Neural progenitor cell (in vitro differentiated cells): ENCODE measurements at regions not wholly inside any gene's neighbourhood (a gene's known extent, or its start where the extent isn't known, plus 50 kb on each side); places are given as distances from the start of the nearest gene placed in this dataset.

ENCODE experiments used
- DNase-seq: peaks from one replicate; pipeline ENCODE4 v3.0.0-alpha.2; 2016; ENCODE audit warnings: low spot score
- H2AFZ ChIP-seq: fragments of 200-600 bp; sonication (generic); replicated peaks from 2 replicates; pipeline ENCODE4 v1.6.1; 2016; ENCODE audit warnings: antibody characterized with exemption
- H3F3A ChIP-seq: fragments of 200-600 bp; sonication (generic); 2 replicates; pipeline ENCODE4 v1.6.1; 2016; ENCODE audit warnings: antibody characterized with exemption, low read depth
- H3K27ac ChIP-seq: fragments of 200-600 bp; sonication (generic); 2 replicates; pipeline ENCODE4 v1.5.1; 2016; ENCODE audit warnings: mild to moderate bottlenecking
- H3K27me3 ChIP-seq: fragments of 200-600 bp; sonication (generic); 2 replicates; pipeline ENCODE4 v1.6.1; 2016; ENCODE audit warnings: mild to moderate bottlenecking, moderate library complexity
- H3K36me3 ChIP-seq: fragments of 200-600 bp; sonication (generic); 2 replicates; pipeline ENCODE4 v1.5.1; 2016
- H3K4me1 ChIP-seq: fragments of 200-600 bp; sonication (generic); 2 replicates; pipeline ENCODE4 v1.6.1; 2016; ENCODE audit warnings: mixed run types
- H3K4me2 ChIP-seq: fragments of 200-600 bp; sonication (generic); 2 replicates; pipeline ENCODE4 v1.6.1; 2016
- H3K4me3 ChIP-seq: fragments of 200-600 bp; sonication (generic); 2 replicates; pipeline ENCODE4 v1.5.1; 2016
- H3K79me2 ChIP-seq: fragments of 200-600 bp; sonication (generic); 2 replicates; pipeline ENCODE4 v1.6.1; 2016; ENCODE audit warnings: low read depth
- H3K9ac ChIP-seq: fragments of 200-600 bp; sonication (generic); 2 replicates; pipeline ENCODE4 v1.6.1; 2016
- H3K9me3 ChIP-seq: fragments of 200-600 bp; sonication (generic); 2 replicates; pipeline ENCODE4 v1.5.1; 2016; ENCODE audit warnings: low read depth
- H4K20me1 ChIP-seq: fragments of 200-600 bp; sonication (generic); 2 replicates; pipeline ENCODE4 v1.6.1; 2016; ENCODE audit warnings: low read depth
- H3K27ac Mint-ChIP-seq: 3 replicates; pipeline ENCODE4 v1.8.0; 2021; ENCODE audit warnings: mixed read lengths
- H3K27me3 Mint-ChIP-seq: 2 replicates; pipeline ENCODE4 v1.8.0; 2022; ENCODE audit warnings: low read depth, mild to moderate bottlenecking, inconsistent platforms, moderate library complexity, mixed read lengths; ENCODE audit not compliant: insufficient read depth
- H3K36me3 Mint-ChIP-seq: 3 replicates; pipeline ENCODE4 v1.8.0; 2021; ENCODE audit warnings: mixed read lengths
- H3K4me1 Mint-ChIP-seq: 3 replicates; pipeline ENCODE4 v1.8.0; 2021; ENCODE audit warnings: mixed read lengths
- H3K4me3 Mint-ChIP-seq: 3 replicates; pipeline ENCODE4 v1.8.0; 2021; ENCODE audit warnings: mild to moderate bottlenecking, moderate library complexity, mixed read lengths
- H3K9me3 Mint-ChIP-seq: 3 replicates; pipeline ENCODE4 v1.8.0; 2020; ENCODE audit warnings: mixed read lengths
- CTCF ChIP-seq: fragments of 200-600 bp; sonication (generic); IDR thresholded peaks from 2 replicates; pipeline ENCODE4 v1.5.1; 2017; ENCODE audit warnings: antibody characterized with exemption, mild to moderate bottlenecking
- EZH2 ChIP-seq: fragments of 200-600 bp; sonication (generic); IDR thresholded peaks from 2 replicates; pipeline ENCODE4 v1.6.1; 2017; ENCODE audit warnings: antibody characterized with exemption, mild to moderate bottlenecking, moderate library complexity
- EZH2phosphoT487 ChIP-seq: fragments of 200-600 bp; sonication (generic); IDR thresholded peaks from 2 replicates; pipeline ENCODE4 v1.6.1; 2017; ENCODE audit warnings: antibody characterized with exemption

- H3K27ac Mint-ChIP-seq, result no peak overlapping the region
- peaks cover 6% of the 10 kb centered on the region for H3K9me3 Mint-ChIP-seq
Measured at GRCh38 chr4:184933311-184933710, 85.0 kb upstream of the HELT start.

GRCh38 chr4:184934184-184934583 is 84.1 kb upstream of the HELT start:
- no peaks in the 10 kb centered on the region for H3K27me3 ChIP-seq
- H3K27me3 Mint-ChIP-seq, result peaks cover 5% of the 10 kb centered on the region
- H3K36me3 Mint-ChIP-seq, result no peaks in the 10 kb centered on the region
- H3K4me3 ChIP-seq, result no peak overlapping the region
- DNase-seq, result no peak
- peaks cover 10% of the 10 kb centered on the region for H3K4me1 Mint-ChIP-seq
- H3F3A ChIP-seq, result no peaks in the 10 kb centered on the region
- H3K79me2 ChIP-seq, result no peaks in the 10 kb centered on the region
- no peaks in the 10 kb centered on the region for H3K9me3 ChIP-seq
- H3K9ac ChIP-seq, result no peak overlapping the region
- no peak overlapping the region for H3K4me3 Mint-ChIP-seq
- H3K4me2 ChIP-seq, result no peak overlapping the region
- H3K27ac ChIP-seq, result no peak overlapping the region
- peaks cover 2% of the 10 kb centered on the region for H3K9me3 Mint-ChIP-seq
- H4K20me1 ChIP-seq, result no peaks in the 10 kb centered on the region
- H3K27ac Mint-ChIP-seq, result no peak overlapping the region
- H3K36me3 ChIP-seq, result no peaks in the 10 kb centered on the region
- no peak overlapping the region for H2AFZ ChIP-seq
- TF ChIP-seq CTCF (no peak), EZH2 (no peak), EZH2phosphoT487 (no peak)
- H3K4me1 ChIP-seq, result peaks cover 8% of the 10 kb centered on the region

More at GRCh38 chr4:184933311-184933710, 85.0 kb upstream of the HELT start:
- H3K4me2 ChIP-seq, result no peak overlapping the region
- H3K4me1 Mint-ChIP-seq, result peaks cover 8% of the 10 kb centered on the region
- H2AFZ ChIP-seq, result no peak overlapping the region
- peaks cover 2% of the 10 kb centered on the region for H3K27me3 Mint-ChIP-seq
- H3K27ac ChIP-seq, result no peak overlapping the region
- peaks cover 8% of the 10 kb centered on the region for H3K4me1 ChIP-seq
- no peak overlapping the region for H3K4me3 ChIP-seq
- no peaks in the 10 kb centered on the region for H3K79me2 ChIP-seq
- no peaks in the 10 kb centered on the region for H3K27me3 ChIP-seq
- no peaks in the 10 kb centered on the region for H3F3A ChIP-seq
- no peak overlapping the region for H3K4me3 Mint-ChIP-seq
- H3K36me3 Mint-ChIP-seq, result peaks cover 2% of the 10 kb centered on the region
- no peak for DNase-seq
- TF ChIP-seq EZH2, result no peak
- no peak for TF ChIP-seq EZH2phosphoT487
- TF ChIP-seq CTCF, result no peak
- H4K20me1 ChIP-seq, result no peaks in the 10 kb centered on the region
- no peak overlapping the region for H3K9ac ChIP-seq
- H3K36me3 ChIP-seq, result no peaks in the 10 kb centered on the region
- no peaks in the 10 kb centered on the region for H3K9me3 ChIP-seq

GRCh38 chr4:184934961-184935360 is 83.3 kb upstream of the HELT start:
- no peaks in the 10 kb centered on the region for H3K9me3 ChIP-seq
- H3K4me1 ChIP-seq, result peaks cover 8% of the 10 kb centered on the region
- peaks cover 5% of the 10 kb centered on the region for H3K27me3 Mint-ChIP-seq
- no peak for DNase-seq
- H3K4me2 ChIP-seq, result no peak overlapping the region
- H3K9me3 Mint-ChIP-seq, result peaks cover 4% of the 10 kb centered on the region
- no peaks in the 10 kb centered on the region for H3K27me3 ChIP-seq
- H4K20me1 ChIP-seq, result no peaks in the 10 kb centered on the region
- no peak overlapping the region for H3K4me3 ChIP-seq
- H3K9ac ChIP-seq, result no peak overlapping the region
- no peaks in the 10 kb centered on the region for H3K79me2 ChIP-seq
- H3F3A ChIP-seq, result no peaks in the 10 kb centered on the region
- peaks cover 10% of the 10 kb centered on the region for H3K4me1 Mint-ChIP-seq
- TF ChIP-seq EZH2 (no peak), CTCF (no peak), EZH2phosphoT487 (no peak)
- H3K36me3 ChIP-seq, result no peaks in the 10 kb centered on the region
- no peak overlapping the region for H3K4me3 Mint-ChIP-seq
- H3K27ac Mint-ChIP-seq, result no peak overlapping the region
- no peak overlapping the region for H3K27ac ChIP-seq
- H3K36me3 Mint-ChIP-seq, result peaks cover 1% of the 10 kb centered on the region
- no peak overlapping the region for H2AFZ ChIP-seq

GRCh38 chr4:184936071-184936470 is 82.2 kb upstream of the HELT start:
- H3K9ac ChIP-seq, result no peak overlapping the region
- Mint-ChIP-seq H3K4me1 (peaks cover 10% of the 10 kb centered on the region), H3K27ac (no peak overlapping the region), H3K4me3 (no peak overlapping the region), H3K36me3 (peaks cover 3% of the 10 kb centered on the region), H3K27me3 (peaks cover 5% of the 10 kb centered on the region), H3K9me3 (peaks cover 6% of the 10 kb centered on the region)
- H2AFZ ChIP-seq, result no peak overlapping the region
- H3F3A ChIP-seq, result no peaks in the 10 kb centered on the region
- no peaks in the 10 kb centered on the region for H4K20me1 ChIP-seq
- H3K4me1 ChIP-seq, result peaks cover 8% of the 10 kb centered on the region
- no peak for DNase-seq
- H3K9me3 ChIP-seq, result no peaks in the 10 kb centered on the region
- no peak for TF ChIP-seq CTCF
- TF ChIP-seq EZH2phosphoT487, result no peak
- TF ChIP-seq EZH2, result no peak
- H3K27ac ChIP-seq, result no peak overlapping the region
- no peaks in the 10 kb centered on the region for H3K79me2 ChIP-seq
- H3K27me3 ChIP-seq, result no peaks in the 10 kb centered on the region
- H3K4me2 ChIP-seq, result no peak overlapping the region
- H3K4me3 ChIP-seq, result no peak overlapping the region
- no peaks in the 10 kb centered on the region for H3K36me3 ChIP-seq
